ENCODE measurements at regions not wholly inside any gene's neighbourhood (a gene's known extent, or its start where the extent isn't known, plus 50 kb on each side); places are given as distances from the start of the nearest gene placed in this dataset.

- no peaks in the 10 kb centered on the region for H3K36me3 ChIP-seq (replicated peaks)
- in situ Hi-C loops (cut with MboI; ENCODE audit: low sequenced_read_pairs), result no loop called here
- H3K4me3 ChIP-seq, result no peak overlapping the region
- H3K27me3 ChIP-seq (ENCODE audit: low read depth), result no peaks in the 10 kb centered on the region
- DNase-seq (ENCODE audit: low spot score in 2 of 2), result no peak
- no peaks in the 10 kb centered on the region for H3K4me1 ChIP-seq
- H3K9me3 ChIP-seq, result no peaks in the 10 kb centered on the region
These were observed 223.7 kb upstream of the ZMIZ1 start for GRCh38 chr10:78844960-78845607.

DNA sequence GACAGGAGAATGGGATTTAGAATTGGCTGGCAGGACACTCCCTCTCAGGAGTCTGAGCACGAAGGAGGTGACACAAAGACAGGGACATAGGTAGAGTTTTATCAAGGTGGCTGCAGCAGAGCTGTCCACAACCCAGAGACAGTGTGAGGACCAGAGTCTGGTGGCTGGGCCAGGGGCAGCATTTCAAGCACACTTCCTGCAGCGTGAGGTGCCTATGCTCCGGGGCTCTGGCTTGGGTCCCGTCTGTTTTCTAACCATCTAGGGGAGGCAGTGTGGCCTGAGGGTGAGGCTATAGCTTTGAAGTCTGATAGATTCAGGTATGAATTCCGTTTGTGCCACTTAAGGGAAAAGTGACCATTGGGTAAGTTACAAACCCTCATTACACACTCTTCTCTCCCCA lies 222.7 kb upstream of the ZMIZ1 start:
- Histone ChIP-seq H3K36me3 (replicated peaks) (no peaks in the 10 kb centered on the region), H3K9me3 (no peaks in the 10 kb centered on the region), H3K27me3 (ENCODE audit: low read depth) (no peaks in the 10 kb centered on the region), H3K4me3 (no peak overlapping the region), H3K4me1 (no peaks in the 10 kb centered on the region)
- in situ Hi-C loops (cut with MboI; ENCODE audit: low sequenced_read_pairs), result no loop called here
- no peak for DNase-seq (ENCODE audit: low spot score in 2 of 2)

- Histone ChIP-seq H3K9me3 (no peaks in the 10 kb centered on the region), H3K27me3 (ENCODE audit: low read depth) (no peaks in the 10 kb centered on the region), H3K4me1 (no peaks in the 10 kb centered on the region), H3K4me3 (no peak overlapping the region), H3K36me3 (replicated peaks) (no peaks in the 10 kb centered on the region)
- in situ Hi-C loops (cut with MboI; ENCODE audit: low sequenced_read_pairs), result no loop called here
- no peak for DNase-seq (ENCODE audit: low spot score in 2 of 2)
These were observed 222.0 kb upstream of the ZMIZ1 start for GRCh38 chr10:78846760-78847159.

DNA sequence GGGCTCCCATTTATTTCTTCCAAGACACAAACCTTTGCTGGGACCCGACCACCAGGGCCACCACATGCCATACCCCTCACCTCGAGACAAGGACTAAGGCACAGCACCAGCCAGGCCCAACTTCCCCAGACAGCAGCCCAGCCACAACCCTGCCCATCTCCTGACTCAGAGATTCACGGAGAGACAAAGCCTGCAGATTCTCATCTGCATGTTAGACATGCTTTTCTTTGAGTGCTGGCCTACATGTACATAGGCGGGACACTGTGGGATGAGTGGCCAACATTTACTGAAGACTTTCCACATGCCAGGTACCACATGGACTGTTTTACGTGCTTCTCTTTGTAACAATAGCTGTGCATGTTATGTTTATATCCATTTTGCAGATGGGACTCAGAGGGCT lies 221.3 kb upstream of the ZMIZ1 start:
- Histone ChIP-seq H3K9me3 (no peaks in the 10 kb centered on the region), H3K4me1 (no peaks in the 10 kb centered on the region), H3K27me3 (ENCODE audit: low read depth) (no peaks in the 10 kb centered on the region), H3K4me3 (no peak overlapping the region), H3K36me3 (replicated peaks) (no peaks in the 10 kb centered on the region)
- DNase-seq (ENCODE audit: low spot score in 2 of 2), result no peak
- in situ Hi-C loops (cut with MboI; ENCODE audit: low sequenced_read_pairs), result no loop called here

GRCh38 chr10:78849115-78849514 lies 219.7 kb upstream of the ZMIZ1 start:
- DNase-seq (ENCODE audit: low spot score in 2 of 2), result no peak
- no peak overlapping the region for H3K4me3 ChIP-seq

DNA sequence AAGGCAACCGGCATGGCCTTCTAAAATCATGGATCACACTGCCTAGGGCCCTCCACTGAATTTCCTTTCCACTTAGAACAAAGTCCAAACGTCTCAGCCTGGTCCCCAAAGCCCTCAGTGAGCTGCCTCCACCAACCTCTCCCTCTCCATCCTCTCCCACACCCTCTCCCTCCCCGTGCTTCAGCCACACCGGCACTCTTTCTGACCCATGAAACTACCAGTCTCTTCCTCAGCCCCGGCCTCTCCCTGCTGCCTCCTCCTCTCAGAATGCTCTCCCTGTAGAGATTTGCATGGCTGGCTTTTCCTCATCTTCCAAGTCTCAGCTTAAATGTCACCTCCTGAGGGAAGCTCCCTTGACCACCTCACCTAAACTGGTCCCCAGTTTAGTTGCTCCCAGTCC lies 219.0 kb upstream of the ZMIZ1 start:
- no peaks in the 10 kb centered on the region for H3K36me3 ChIP-seq (replicated peaks)
- H3K27me3 ChIP-seq (ENCODE audit: low read depth), result no peaks in the 10 kb centered on the region
- in situ Hi-C loops (cut with MboI; ENCODE audit: low sequenced_read_pairs), result no loop called here
- no peak overlapping the region for H3K4me3 ChIP-seq
- H3K4me1 ChIP-seq, result no peaks in the 10 kb centered on the region
- DNase-seq (ENCODE audit: low spot score in 2 of 2), result no peak
- H3K9me3 ChIP-seq, result no peaks in the 10 kb centered on the region

More at GRCh38 chr10:78849115-78849514, 219.7 kb upstream of the ZMIZ1 start:
- H3K4me1 ChIP-seq, result no peaks in the 10 kb centered on the region
- H3K27me3 ChIP-seq (ENCODE audit: low read depth), result no peaks in the 10 kb centered on the region
- in situ Hi-C loops (cut with MboI; ENCODE audit: low sequenced_read_pairs), result no loop called here
- H3K9me3 ChIP-seq, result no peaks in the 10 kb centered on the region
- H3K36me3 ChIP-seq (replicated peaks), result no peaks in the 10 kb centered on the region

- Histone ChIP-seq H3K9me3 (no peaks in the 10 kb centered on the region), H3K4me3 (no peak overlapping the region), H3K36me3 (replicated peaks) (no peaks in the 10 kb centered on the region), H3K4me1 (no peaks in the 10 kb centered on the region), H3K27me3 (ENCODE audit: low read depth) (no peaks in the 10 kb centered on the region)
- in situ Hi-C loops (cut with MboI; ENCODE audit: low sequenced_read_pairs), result no loop called here
- no peak for DNase-seq (ENCODE audit: low spot score in 2 of 2)
These were observed 217.9 kb upstream of the ZMIZ1 start for GRCh38 chr10:78850644-78851435.

- no peaks in the 10 kb centered on the region for H3K27me3 ChIP-seq (ENCODE audit: low read depth)
- H3K4me3 ChIP-seq, result no peak overlapping the region
- DNase-seq (ENCODE audit: low spot score in 2 of 2), result no peak
- no peaks in the 10 kb centered on the region for H3K9me3 ChIP-seq
- in situ Hi-C loops (cut with MboI; ENCODE audit: low sequenced_read_pairs), result no loop called here
- no peaks in the 10 kb centered on the region for H3K4me1 ChIP-seq
- H3K36me3 ChIP-seq (replicated peaks), result no peaks in the 10 kb centered on the region
These were observed 217.1 kb upstream of the ZMIZ1 start for GRCh38 chr10:78851647-78852046.

GRCh38 chr10:78852466-78853240 lies 216.1 kb upstream of the ZMIZ1 start:
- Histone ChIP-seq H3K9me3 (no peaks in the 10 kb centered on the region), H3K4me1 (no peaks in the 10 kb centered on the region), H3K27me3 (ENCODE audit: low read depth) (no peaks in the 10 kb centered on the region), H3K4me3 (no peak overlapping the region), H3K36me3 (replicated peaks) (no peaks in the 10 kb centered on the region)
- in situ Hi-C loops (cut with MboI; ENCODE audit: low sequenced_read_pairs), result no loop called here
- peak in 1 of 2 experiments; percentile 45 for DNase-seq (ENCODE audit: low spot score in 2 of 2)

GRCh38 chr10:78853864-78854263 lies 214.9 kb upstream of the ZMIZ1 start:
- no peaks in the 10 kb centered on the region for H3K4me1 ChIP-seq
- H3K36me3 ChIP-seq (replicated peaks), result no peaks in the 10 kb centered on the region
- in situ Hi-C loops (cut with MboI; ENCODE audit: low sequenced_read_pairs), result no loop called here
- no peak overlapping the region for H3K4me3 ChIP-seq
- no peaks in the 10 kb centered on the region for H3K9me3 ChIP-seq
- no peaks in the 10 kb centered on the region; the same call in 1 of the 2 replicates for H3K27me3 ChIP-seq (ENCODE audit: low read depth)
- DNase-seq (ENCODE audit: low spot score in 2 of 2), result no peak

GRCh38 chr10:78856421-78856820 lies 212.3 kb upstream of the ZMIZ1 start:
- H3K27me3 ChIP-seq (ENCODE audit: low read depth), result no peaks in the 10 kb centered on the region; the same call in 1 of the 2 replicates
- H3K36me3 ChIP-seq (replicated peaks), result no peaks in the 10 kb centered on the region
- H3K4me3 ChIP-seq, result no peak overlapping the region
- H3K4me1 ChIP-seq, result no peaks in the 10 kb centered on the region
- in situ Hi-C loops (cut with MboI; ENCODE audit: low sequenced_read_pairs), result no loop called here
- no peaks in the 10 kb centered on the region for H3K9me3 ChIP-seq
- no peak for DNase-seq (ENCODE audit: low spot score in 2 of 2)

GRCh38 chr10:78857193-78857592 lies 211.6 kb upstream of the ZMIZ1 start:
- Histone ChIP-seq H3K9me3 (no peaks in the 10 kb centered on the region), H3K4me3 (no peak overlapping the region), H3K4me1 (no peaks in the 10 kb centered on the region), H3K27me3 (ENCODE audit: low read depth) (no peaks in the 10 kb centered on the region; the same call in 1 of the 2 replicates), H3K36me3 (replicated peaks) (no peaks in the 10 kb centered on the region)
- no peak for DNase-seq (ENCODE audit: low spot score in 2 of 2)
- in situ Hi-C loops (cut with MboI; ENCODE audit: low sequenced_read_pairs), result no loop called here

DNA sequence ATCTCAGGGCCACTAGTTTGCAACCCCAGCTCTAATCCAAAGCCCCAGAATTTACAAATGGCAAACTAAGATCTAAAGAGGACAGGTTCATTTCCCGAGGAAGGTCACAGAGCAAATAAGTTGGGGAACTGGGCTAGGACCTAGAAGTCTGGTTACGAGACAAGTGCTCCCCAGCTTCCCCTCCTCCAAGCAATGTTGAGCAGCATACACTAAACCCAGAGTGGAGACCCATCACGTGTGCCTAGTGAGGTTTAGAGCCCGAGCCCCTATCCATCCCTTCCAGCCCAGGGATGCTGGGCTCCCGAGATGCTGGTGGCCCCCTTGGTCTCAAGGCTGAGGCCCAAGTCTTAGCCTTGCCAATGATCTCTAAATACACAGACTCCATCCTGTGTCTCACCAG lies 209.5 kb upstream of the ZMIZ1 start:
- no peak overlapping the region for H3K4me3 ChIP-seq
- H3K9me3 ChIP-seq, result no peaks in the 10 kb centered on the region
- no peaks in the 10 kb centered on the region; the same call in 1 of the 2 replicates for H3K27me3 ChIP-seq (ENCODE audit: low read depth)
- no peaks in the 10 kb centered on the region for H3K36me3 ChIP-seq (replicated peaks)
- H3K4me1 ChIP-seq, result no peaks in the 10 kb centered on the region
- in situ Hi-C loops (cut with MboI; ENCODE audit: low sequenced_read_pairs), result no loop called here
- no peak for DNase-seq (ENCODE audit: low spot score in 2 of 2)

DNA sequence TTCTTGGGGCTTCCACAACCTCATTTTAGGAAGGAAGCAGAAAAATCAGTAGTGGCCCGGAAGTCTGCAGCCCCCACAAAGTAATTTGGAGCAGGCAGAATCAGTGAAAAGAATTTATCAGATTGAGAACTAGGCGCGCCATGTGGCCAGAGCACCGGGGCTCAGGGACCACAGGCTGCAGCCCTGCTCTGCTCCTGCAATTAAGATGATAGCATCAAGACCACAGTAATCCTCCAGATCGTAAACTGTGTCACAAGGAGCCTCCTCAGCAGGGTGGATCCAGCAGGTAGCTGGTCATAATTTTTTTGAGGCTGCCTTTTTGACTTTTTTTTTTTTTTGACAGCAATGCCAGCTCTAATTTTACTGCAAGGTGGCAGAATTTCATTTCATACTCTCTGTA lies 209.0 kb upstream of the ZMIZ1 start:
- DNase-seq (ENCODE audit: low spot score in 2 of 2), result no peak
- no peak overlapping the region for H3K4me3 ChIP-seq
- no peaks in the 10 kb centered on the region; the same call in 1 of the 2 replicates for H3K27me3 ChIP-seq (ENCODE audit: low read depth)
- no peaks in the 10 kb centered on the region for H3K36me3 ChIP-seq (replicated peaks)
- in situ Hi-C loops (cut with MboI; ENCODE audit: low sequenced_read_pairs), result no loop called here
- H3K9me3 ChIP-seq, result no peaks in the 10 kb centered on the region
- no peaks in the 10 kb centered on the region for H3K4me1 ChIP-seq

Measured in HAP-1 (cell line).